ENCODE measurements at regions not wholly inside any gene's neighbourhood (a gene's known extent, or its start where the extent isn't known, plus 50 kb on each side); places are given as distances from the start of the nearest gene placed in this dataset.

DNA sequence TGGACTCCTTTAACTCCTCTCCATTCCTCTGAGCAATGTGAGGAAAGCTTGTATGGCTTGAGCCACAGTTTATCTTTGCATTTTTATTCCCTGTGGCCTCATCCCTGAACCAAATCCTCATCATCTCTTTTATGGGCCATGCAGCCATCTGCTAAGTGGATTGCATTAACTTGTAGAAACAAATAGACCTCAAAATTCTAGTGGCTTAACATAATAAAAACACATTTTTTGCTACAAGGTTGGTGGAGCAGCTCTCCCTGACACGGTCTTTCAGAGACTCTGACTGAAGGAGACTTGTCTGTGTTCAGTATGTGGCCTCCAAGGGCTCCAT, 135.3 kb downstream of the RPL22L1 start:
- CTCF ChIA-PET: no interaction called here
- Mint-ChIP-seq H3K27me3 (ENCODE audit: low read depth) (peaks cover 17% of the 10 kb centered on the region), H3K27ac (no peak overlapping the region), H3K9me3 (no peaks in the 10 kb centered on the region), H3K4me3 (no peak overlapping the region), H3K36me3 (ENCODE audit: low read depth) (no peaks in the 10 kb centered on the region), H3K4me1 (ENCODE audit: low read depth) (no peaks in the 10 kb centered on the region)
- DNase-seq: no peak
- intact Hi-C loops (cut with micrococcal nuclease): no loop called here

DNA sequence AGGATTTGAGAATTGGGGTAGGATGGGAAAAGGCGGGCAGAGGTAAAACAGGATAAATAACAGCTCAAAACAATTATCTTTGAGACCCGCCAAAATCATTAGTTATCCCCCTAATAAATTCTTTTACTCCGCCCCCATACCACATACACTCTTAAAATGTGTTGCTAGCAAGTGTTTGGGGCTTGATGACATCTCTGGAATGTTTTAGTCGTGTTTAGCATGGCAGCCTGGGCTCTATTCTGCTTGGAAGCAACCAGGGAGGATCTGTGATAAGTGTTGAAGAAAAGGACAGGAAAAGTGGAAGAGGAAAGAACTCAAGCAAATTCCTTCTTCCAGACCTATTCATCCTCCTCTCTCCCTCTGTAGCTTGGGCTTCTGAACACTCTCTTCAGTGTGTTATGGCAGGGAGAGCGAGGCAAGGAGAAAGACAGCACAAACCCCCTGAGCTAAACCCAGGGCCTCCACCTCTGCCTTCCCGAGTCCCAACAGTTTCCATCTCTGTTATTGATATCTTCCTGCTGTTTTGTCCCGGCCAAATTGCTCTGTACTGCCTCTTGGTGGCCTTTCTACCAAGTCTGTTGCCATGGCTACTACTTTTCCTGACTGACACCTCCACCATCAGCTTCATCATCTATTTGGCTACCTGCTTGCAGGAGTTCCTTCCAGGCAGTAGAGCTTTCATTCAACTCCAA, 135.8 kb downstream of the RPL22L1 start:
- CTCF ChIA-PET: no interaction called here
- Mint-ChIP-seq H3K27me3 (ENCODE audit: low read depth) (peaks cover 17% of the 10 kb centered on the region), H3K36me3 (ENCODE audit: low read depth) (no peaks in the 10 kb centered on the region), H3K4me3 (no peak overlapping the region), H3K9me3 (no peaks in the 10 kb centered on the region), H3K4me1 (ENCODE audit: low read depth) (no peaks in the 10 kb centered on the region), H3K27ac (no peak overlapping the region)
- DNase-seq: no peak
- intact Hi-C loops (cut with micrococcal nuclease): no loop called here

DNA sequence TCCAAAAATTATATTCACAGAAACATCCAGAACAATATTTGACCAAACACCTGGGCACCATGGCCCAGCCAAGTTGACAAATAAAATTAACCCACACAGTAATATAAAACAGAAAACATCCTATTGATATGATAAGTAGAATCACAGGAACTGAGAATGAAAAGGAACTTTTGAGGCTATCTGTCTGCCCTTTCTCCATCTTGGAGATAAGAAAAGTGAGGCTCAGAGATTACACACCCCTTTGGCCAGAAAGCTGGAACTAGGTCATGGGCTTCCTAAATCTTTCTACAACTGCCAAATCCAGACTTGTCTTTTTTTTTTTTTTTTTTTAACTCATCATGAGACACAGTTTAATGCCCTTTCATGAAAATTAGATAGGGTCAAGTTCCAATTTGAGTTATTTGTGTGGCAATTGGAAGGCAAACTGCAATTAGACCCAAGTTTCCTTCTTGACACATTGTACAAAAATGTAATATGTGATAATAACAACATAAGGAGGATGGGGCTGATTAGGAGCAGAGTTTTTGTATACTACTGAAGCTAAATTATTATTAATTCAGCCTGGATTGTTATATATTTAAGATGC, 137.2 kb downstream of the RPL22L1 start:
- H3K27me3 Mint-ChIP-seq (ENCODE audit: low read depth): peaks cover 17% of the 10 kb centered on the region
- CTCF ChIA-PET: no interaction called here
- DNase-seq: no peak
- no peaks in the 10 kb centered on the region for H3K36me3 Mint-ChIP-seq (ENCODE audit: low read depth)
- no peak overlapping the region for H3K27ac Mint-ChIP-seq
- H3K9me3 Mint-ChIP-seq: no peaks in the 10 kb centered on the region
- no peaks in the 10 kb centered on the region for H3K4me1 Mint-ChIP-seq (ENCODE audit: low read depth)
- H3K4me3 Mint-ChIP-seq: no peak overlapping the region
- intact Hi-C loops (cut with micrococcal nuclease): no loop called here

DNA sequence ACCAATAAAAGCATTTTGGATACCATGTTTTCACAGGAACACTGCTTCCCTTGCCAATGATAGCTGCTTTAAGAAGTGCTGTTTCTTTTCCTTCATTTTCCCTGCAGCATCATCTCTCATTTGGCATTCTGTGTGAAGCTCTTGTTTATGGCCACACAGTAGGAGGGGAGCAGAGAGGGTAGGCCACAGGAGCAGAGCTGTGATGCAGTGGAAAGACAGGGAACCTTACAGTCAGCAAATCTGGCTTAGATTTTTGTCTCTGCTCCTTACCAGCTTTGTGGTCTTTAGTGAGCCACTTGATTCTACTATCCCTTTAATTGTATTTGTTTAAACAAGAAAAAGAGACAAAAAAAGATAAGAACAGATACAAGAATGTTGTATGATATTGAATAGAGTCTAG, 138.7 kb downstream of the RPL22L1 start:
- H3K9me3 Mint-ChIP-seq: no peaks in the 10 kb centered on the region
- CTCF ChIA-PET: interaction anchor here (1.7 kb wide), 1 partner anchor 80 kb away, joined by 7 read pairs; no protein-coding TSS in a partner anchor
- DNase-seq: no peak
- H3K27me3 Mint-ChIP-seq (ENCODE audit: low read depth): peaks cover 15% of the 10 kb centered on the region
- no peak overlapping the region for H3K4me3 Mint-ChIP-seq
- H3K27ac Mint-ChIP-seq: no peak overlapping the region
- H3K4me1 Mint-ChIP-seq (ENCODE audit: low read depth): no peaks in the 10 kb centered on the region
- H3K36me3 Mint-ChIP-seq (ENCODE audit: low read depth): no peaks in the 10 kb centered on the region
- intact Hi-C loops (cut with micrococcal nuclease): no loop called here

DNA sequence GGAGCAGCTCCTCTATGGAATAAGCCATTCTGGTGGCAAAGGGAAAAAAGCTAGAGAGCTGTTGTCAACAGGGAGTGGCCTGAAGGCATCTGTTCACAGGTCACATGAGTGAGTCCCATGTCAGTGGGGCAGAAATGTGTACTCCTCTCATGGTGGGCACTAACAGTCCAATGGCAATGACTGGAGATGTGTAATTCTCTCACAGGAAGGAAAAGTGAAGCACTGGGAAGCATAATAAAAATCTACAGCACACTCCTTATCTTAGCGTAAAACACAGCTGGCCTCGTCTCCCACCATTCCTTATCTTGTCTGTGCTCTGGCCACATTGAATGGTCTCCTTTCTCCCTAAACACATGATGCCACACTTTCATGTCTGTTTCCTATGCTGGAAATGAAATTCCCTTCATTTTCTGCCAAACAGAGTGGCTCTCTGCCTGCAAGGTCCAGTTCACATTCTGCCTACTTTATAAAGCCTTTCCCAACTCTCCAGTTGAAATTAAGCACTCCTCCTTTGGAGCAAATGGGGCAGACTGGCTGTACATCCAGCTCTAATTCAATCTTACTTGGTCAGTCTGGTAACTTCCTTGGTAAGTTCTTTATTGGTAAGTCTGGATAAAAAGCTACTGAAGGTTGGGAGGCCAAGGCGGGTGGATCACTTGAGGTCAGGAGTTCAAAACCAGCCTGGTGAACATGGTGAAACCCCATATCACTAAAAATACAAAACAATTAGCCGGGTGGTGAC, 139.8 kb downstream of the RPL22L1 start:
- Mint-ChIP-seq H3K4me1 (ENCODE audit: low read depth) (no peaks in the 10 kb centered on the region), H3K27me3 (ENCODE audit: low read depth) (peaks cover 15% of the 10 kb centered on the region), H3K9me3 (no peaks in the 10 kb centered on the region), H3K27ac (no peak overlapping the region), H3K36me3 (ENCODE audit: low read depth) (no peaks in the 10 kb centered on the region), H3K4me3 (no peak overlapping the region)
- CTCF ChIA-PET: interaction anchor here (1.2 kb wide), 1 partner anchor 311 kb away, joined by 4 read pairs; the partner anchor contains the start of gene CLDN11
- no peak for DNase-seq
- intact Hi-C loops (cut with micrococcal nuclease): no loop called here

DNA sequence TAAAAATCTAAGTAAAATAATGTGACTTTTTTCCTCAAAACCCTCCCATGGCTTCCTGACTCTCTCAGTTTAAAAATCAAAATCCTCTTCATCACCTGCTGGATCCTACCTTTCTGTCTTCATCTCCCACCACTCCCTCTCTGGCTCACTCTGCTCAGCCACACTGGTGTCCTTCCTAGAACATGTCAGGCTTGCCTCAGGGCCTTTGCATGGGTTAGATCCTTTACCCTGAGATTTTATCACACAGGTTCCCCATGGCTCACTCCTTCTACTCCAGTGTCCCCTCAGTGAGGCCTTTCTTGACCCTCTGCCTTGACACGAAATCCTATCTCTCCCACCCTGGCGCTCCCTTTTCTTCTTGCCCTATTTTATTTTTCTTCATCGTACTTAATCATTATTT, 141.8 kb downstream of the RPL22L1 start:
- intact Hi-C loops (cut with micrococcal nuclease): no loop called here
- H3K4me1 Mint-ChIP-seq (ENCODE audit: low read depth): no peaks in the 10 kb centered on the region
- DNase-seq: no peak
- H3K36me3 Mint-ChIP-seq (ENCODE audit: low read depth): no peaks in the 10 kb centered on the region
- CTCF ChIA-PET: no interaction called here
- peaks cover 8% of the 10 kb centered on the region for H3K27me3 Mint-ChIP-seq (ENCODE audit: low read depth)
- H3K9me3 Mint-ChIP-seq: no peaks in the 10 kb centered on the region
- H3K27ac Mint-ChIP-seq: no peak overlapping the region
- H3K4me3 Mint-ChIP-seq: no peak overlapping the region

DNA sequence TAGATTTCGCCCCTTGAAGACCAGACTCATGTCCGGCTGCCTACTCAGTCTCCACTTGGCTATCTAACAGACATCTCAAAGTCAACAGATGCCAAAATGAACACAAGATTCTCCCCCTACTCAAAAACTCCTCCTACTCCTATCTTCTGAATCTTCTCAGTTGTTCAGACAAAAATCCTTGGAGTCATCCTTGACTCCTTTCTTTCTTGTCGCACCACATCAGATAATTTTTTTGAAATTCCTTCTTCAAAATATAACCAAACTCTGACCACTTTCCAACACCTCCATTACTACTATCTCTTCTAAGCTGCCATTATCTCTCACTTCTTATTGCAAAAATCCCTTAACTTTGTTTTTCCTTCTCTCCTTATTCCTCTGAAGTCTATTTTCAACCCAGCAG, 141.9 kb upstream of the SLC7A14 start:
- Mint-ChIP-seq H3K27me3 (ENCODE audit: low read depth) (peaks cover 8% of the 10 kb centered on the region), H3K27ac (no peak overlapping the region), H3K9me3 (no peaks in the 10 kb centered on the region), H3K4me1 (ENCODE audit: low read depth) (no peaks in the 10 kb centered on the region), H3K36me3 (ENCODE audit: low read depth) (no peaks in the 10 kb centered on the region), H3K4me3 (no peak overlapping the region)
- CTCF ChIA-PET: no interaction called here
- intact Hi-C loops (cut with micrococcal nuclease): no loop called here
- DNase-seq: no peak

DNA sequence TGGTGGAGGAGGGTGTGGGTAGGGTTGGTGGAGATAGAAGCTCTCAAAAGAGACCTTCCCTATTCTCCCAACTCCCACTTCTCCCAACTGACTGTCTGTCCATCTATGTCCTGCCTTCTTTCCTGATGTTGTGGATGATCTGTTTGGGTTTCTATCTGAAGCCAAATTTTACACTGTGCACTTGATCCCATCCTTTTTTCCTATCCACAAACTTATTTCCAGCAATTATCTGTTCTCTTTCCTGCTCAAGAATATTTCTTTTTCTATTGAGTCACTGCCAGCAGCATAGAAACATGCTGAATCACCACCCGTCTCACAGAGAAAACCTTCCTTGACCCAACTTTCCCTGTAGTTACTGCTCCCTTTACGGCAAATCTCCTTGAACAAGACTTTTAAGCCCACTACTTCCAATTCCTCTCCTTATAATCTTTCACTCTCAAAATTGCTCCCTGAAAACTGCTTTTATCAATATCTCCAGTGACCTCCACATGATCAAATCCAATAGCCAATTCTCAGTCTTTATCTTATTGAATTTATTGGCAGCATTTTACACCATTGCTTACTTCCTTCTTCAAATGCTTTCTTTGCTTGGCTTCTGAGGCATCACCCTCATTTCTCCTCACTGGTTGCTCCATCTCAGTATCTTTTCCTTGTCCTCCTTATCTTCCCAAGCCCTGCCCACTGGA, 141.2 kb upstream of the SLC7A14 start:
- no peak overlapping the region for H3K27ac Mint-ChIP-seq
- H3K9me3 Mint-ChIP-seq: no peaks in the 10 kb centered on the region
- no peak for DNase-seq
- no peaks in the 10 kb centered on the region for H3K4me1 Mint-ChIP-seq (ENCODE audit: low read depth)
- intact Hi-C loops (cut with micrococcal nuclease): no loop called here
- H3K4me3 Mint-ChIP-seq: no peak overlapping the region
- no peaks in the 10 kb centered on the region for H3K36me3 Mint-ChIP-seq (ENCODE audit: low read depth)
- CTCF ChIA-PET: no interaction called here
- H3K27me3 Mint-ChIP-seq (ENCODE audit: low read depth): peaks cover 6% of the 10 kb centered on the region

DNA sequence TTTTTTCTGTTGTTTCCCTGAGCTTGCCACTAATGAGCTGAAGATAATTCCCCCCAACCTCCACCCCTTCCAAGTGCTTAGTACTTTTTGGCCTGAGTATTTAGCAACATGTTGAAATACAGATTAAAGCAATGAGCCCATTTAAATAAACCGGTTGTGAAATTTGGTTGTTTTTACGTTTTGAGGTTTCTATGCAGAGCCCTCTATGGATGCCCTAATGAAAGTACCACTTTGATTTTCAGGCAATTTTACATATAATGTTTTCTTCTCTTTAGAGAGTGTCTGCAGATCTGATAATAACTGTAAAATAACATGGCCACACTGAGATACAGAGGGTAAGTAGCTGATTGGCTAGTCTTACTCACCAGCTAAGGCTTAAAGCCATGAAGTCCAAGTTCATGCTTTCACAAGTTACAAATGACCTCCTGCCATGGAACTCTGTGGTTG, 139.4 kb upstream of the SLC7A14 start:
- Mint-ChIP-seq H3K36me3 (ENCODE audit: low read depth) (no peaks in the 10 kb centered on the region), H3K27me3 (ENCODE audit: low read depth) (peaks cover 3% of the 10 kb centered on the region), H3K27ac (no peak overlapping the region), H3K9me3 (no peaks in the 10 kb centered on the region), H3K4me1 (ENCODE audit: low read depth) (no peaks in the 10 kb centered on the region), H3K4me3 (no peak overlapping the region)
- intact Hi-C loops (cut with micrococcal nuclease): no loop called here
- CTCF ChIA-PET: no interaction called here
- DNase-seq: no peak

DNA sequence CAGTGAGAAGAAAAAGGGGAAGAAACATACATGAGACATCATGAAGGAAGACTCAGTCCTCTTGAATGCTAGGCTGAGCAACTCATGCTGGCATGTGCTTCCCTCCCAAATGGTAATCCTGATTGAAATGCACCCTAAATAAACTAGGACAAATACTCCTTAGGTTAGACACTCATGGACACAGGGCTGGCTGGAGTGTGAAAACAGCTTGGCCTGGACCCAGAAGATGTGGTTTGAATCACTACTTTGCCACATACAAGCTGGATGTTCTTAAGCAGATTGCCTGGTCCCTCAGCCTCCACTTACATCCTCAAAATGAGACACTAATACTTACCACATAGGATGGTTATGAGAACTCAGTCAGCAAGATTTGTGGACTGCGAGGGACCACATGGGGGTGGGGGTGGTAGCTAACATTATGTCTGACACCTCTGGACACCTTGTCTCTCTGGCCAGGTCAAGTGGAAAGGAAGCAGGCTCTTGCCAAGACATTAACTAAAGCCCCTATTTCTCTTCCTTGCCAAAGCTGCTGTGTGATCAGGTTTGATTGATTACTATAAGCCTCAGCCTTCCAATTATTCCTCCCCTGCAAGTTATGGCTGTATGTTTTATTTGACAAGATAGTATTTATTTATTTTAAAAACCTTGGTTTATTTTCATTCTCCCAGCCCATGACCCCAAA, 138.9 kb upstream of the SLC7A14 start:
- DNase-seq: no peak
- Mint-ChIP-seq H3K27me3 (ENCODE audit: low read depth) (peaks cover 2% of the 10 kb centered on the region), H3K27ac (no peak overlapping the region), H3K9me3 (no peaks in the 10 kb centered on the region), H3K4me1 (ENCODE audit: low read depth) (no peaks in the 10 kb centered on the region), H3K36me3 (ENCODE audit: low read depth) (no peaks in the 10 kb centered on the region), H3K4me3 (no peak overlapping the region)
- intact Hi-C loops (cut with micrococcal nuclease): no loop called here
- CTCF ChIA-PET: no interaction called here

DNA sequence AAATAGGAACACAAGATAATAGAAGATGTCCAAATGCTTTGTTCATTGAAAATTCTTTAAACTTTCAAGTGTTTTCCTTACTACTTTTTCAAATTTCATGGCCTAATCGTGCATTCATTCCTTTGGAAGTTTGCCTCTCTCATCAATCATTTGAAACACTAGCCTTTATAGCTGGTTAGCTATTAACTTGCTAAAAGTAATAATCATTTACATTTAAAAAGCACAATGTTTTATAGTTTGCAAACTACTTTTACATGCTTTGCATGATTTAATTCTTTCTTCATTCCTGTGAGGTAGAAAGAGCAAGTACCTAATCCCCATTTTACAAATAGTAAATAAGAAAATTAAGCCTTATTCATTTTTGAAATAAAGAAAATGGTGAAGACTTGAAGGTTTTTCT, 137.4 kb upstream of the SLC7A14 start:
- Mint-ChIP-seq H3K4me1 (ENCODE audit: low read depth) (no peaks in the 10 kb centered on the region), H3K4me3 (no peak overlapping the region), H3K27me3 (ENCODE audit: low read depth) (peaks cover 2% of the 10 kb centered on the region), H3K36me3 (ENCODE audit: low read depth) (no peaks in the 10 kb centered on the region), H3K27ac (no peak overlapping the region), H3K9me3 (peaks cover 1% of the 10 kb centered on the region)
- intact Hi-C loops (cut with micrococcal nuclease): no loop called here
- CTCF ChIA-PET: interaction anchor here (1.4 kb wide), 1 partner anchor 32 kb away, joined by 3 read pairs; no protein-coding TSS in a partner anchor
- DNase-seq: no peak

DNA sequence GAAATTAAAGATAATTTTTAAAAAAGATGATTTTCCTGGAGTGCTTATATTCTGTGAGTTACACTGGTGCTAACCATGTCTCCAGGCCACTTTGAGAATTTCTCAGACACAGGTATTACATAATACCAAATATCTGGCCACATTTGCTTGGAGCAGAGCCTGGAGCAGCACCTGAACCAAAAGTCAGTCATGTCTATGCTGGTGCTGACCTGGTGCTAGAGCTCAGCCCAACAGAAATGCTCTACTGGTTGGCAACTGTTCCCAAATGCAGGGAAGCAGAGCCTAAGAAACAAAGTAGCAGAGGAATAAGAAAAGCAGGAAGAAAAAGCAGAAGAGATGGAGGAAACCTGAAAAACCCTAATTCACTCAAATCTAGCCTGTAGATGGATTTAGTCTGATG, 135.7 kb upstream of the SLC7A14 start:
- peaks cover 1% of the 10 kb centered on the region for H3K9me3 Mint-ChIP-seq
- H3K4me1 Mint-ChIP-seq (ENCODE audit: low read depth): no peaks in the 10 kb centered on the region
- peaks cover 7% of the 10 kb centered on the region for H3K27me3 Mint-ChIP-seq (ENCODE audit: low read depth)
- no peak overlapping the region for H3K4me3 Mint-ChIP-seq
- no peaks in the 10 kb centered on the region for H3K36me3 Mint-ChIP-seq (ENCODE audit: low read depth)
- DNase-seq: no peak
- intact Hi-C loops (cut with micrococcal nuclease): no loop called here
- CTCF ChIA-PET: no interaction called here
- no peak overlapping the region for H3K27ac Mint-ChIP-seq

Measured in activated naive CD4-positive, alpha-beta T cell treated with anti-CD3 and anti-CD28 coated beads for 36 hours (primary cell).